SIG-M5 treated with dmso at 0.1 percent for 504 hours (cell line): ENCODE measurements at regions not wholly inside any gene's neighbourhood (a gene's known extent, or its start where the extent isn't known, plus 50 kb on each side); places are given as distances from the start of the nearest gene placed in this dataset.
"Not testable (repeated sequence)": the region's sequence is repeated elsewhere in the genome, so short reads cannot be mapped to it uniquely, and the experiment has no call there.

Experiments
- DNase-seq: peaks from one replicate; lab custom pipeline; 2025; ENCODE audit not compliant: unreplicated experiment; lab: John Stamatoyannopoulos, UW

- no peak for DNase-seq
Measured at GRCh38 chr3:163573324-163573723, 1505.0 kb downstream of the SI start.

GRCh38 chr3:163572856-163573255, 1505.4 kb downstream of the SI start:
- DNase-seq = no peak

- no peak for DNase-seq
Measured at GRCh38 chr3:163563485-163563884, 1514.8 kb downstream of the SI start.

- DNase-seq = peak; percentile 18
Measured at GRCh38 chr3:163562625-163563024, 1515.7 kb downstream of the SI start.

- DNase-seq = no peak
Measured at GRCh38 chr3:163561151-163561550, 1517.1 kb downstream of the SI start.

- no peak for DNase-seq
Measured at GRCh38 chr3:163560459-163560858, 1517.8 kb downstream of the SI start.

GRCh38 chr3:163556813-163557523, 1521.3 kb downstream of the SI start:
- no peak for DNase-seq

GRCh38 chr3:163555918-163556317, 1522.4 kb downstream of the SI start:
- no peak for DNase-seq

- no peak for DNase-seq
Measured at GRCh38 chr3:163552659-163552966, 1525.7 kb downstream of the SI start.

- not testable (repeated sequence) for DNase-seq
Measured at GRCh38 chr3:163551915-163552658, 1526.2 kb downstream of the SI start.

GRCh38 chr3:163548015-163548414, 1530.3 kb downstream of the SI start:
- DNase-seq = no peak

- DNase-seq = no peak
Measured at GRCh38 chr3:163547014-163547685, 1531.1 kb downstream of the SI start.

- DNase-seq = no peak
Measured at GRCh38 chr3:163543662-163544061, 1534.6 kb downstream of the SI start.

- no peak for DNase-seq
Measured at GRCh38 chr3:163541629-163542028, 1536.7 kb downstream of the SI start.

GRCh38 chr3:163538387-163538786, 1539.9 kb downstream of the SI start:
- DNase-seq = peak; percentile 27

GRCh38 chr3:163533381-163533780, 1544.9 kb downstream of the SI start:
- no peak for DNase-seq

- DNase-seq = no peak
Measured at GRCh38 chr3:163523375-163523774, 1554.9 kb downstream of the SI start.

- no peak for DNase-seq
Measured at GRCh38 chr3:163521261-163521660, 1557.0 kb downstream of the SI start.

GRCh38 chr3:163518065-163518464, 1560.2 kb downstream of the SI start:
- no peak for DNase-seq

- no peak for DNase-seq
Measured at GRCh38 chr3:163513149-163513657, 1565.1 kb downstream of the SI start.

- no peak for DNase-seq
Measured at GRCh38 chr3:163508206-163508605, 1570.1 kb downstream of the SI start.

GRCh38 chr3:163504974-163505373, 1573.3 kb downstream of the SI start:
- DNase-seq = no peak
